ENCODE measurements at regions not wholly inside any gene's neighbourhood (a gene's known extent, or its start where the extent isn't known, plus 50 kb on each side); places are given as distances from the start of the nearest gene placed in this dataset.

DNA sequence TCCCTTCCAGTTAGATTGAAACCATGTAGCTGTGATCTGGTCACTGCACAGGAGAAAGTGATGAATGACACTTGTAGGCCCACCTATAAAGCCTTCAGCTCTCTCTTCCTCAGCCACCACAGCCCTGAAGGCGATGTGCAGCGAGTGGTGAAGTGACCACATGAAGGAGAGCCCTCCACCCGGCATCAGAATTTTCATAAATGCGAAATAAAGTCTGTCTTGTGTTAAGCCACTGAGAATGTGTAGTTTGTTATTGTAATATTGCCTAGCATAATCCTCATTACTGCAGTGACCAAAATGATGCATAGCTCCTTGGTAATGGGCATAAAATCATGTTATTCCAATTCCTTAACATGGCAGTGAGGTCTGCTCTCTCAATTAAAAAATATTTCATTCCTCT lies 122.1 kb upstream of the LYPLAL1 start:
- H3K4me3 Mint-ChIP-seq, result no peak overlapping the region
- H3K27ac Mint-ChIP-seq, result no peak overlapping the region
- peaks cover 1 to 6% (median 2%) of the 10 kb centered on the region in 3 donors for H3K27me3 Mint-ChIP-seq (ENCODE audit: low read depth in 3 of 3)
- no peaks in the 10 kb centered on the region for H3K4me1 ChIP-seq (ENCODE audit: control insufficient read depth in 1 of 2, insufficient read depth in 2 of 2, low read length in 2 of 2)
- no peak overlapping the region for H3K9ac ChIP-seq (ENCODE audit: insufficient read depth, low read length, poor library complexity, severe bottlenecking)
- H3K36me3 ChIP-seq (replicated peaks in 1 of 2; ENCODE audit: control insufficient read depth in 1 of 2, insufficient read depth in 2 of 2, low read length in 2 of 2), result no peaks in the 10 kb centered on the region
- H3K9me3 Mint-ChIP-seq, result peaks cover 0 to 8% (median 3%) of the 10 kb centered on the region in 7 donors
- H3K27me3 ChIP-seq (ENCODE audit: control insufficient read depth in 2 of 2, insufficient read depth in 2 of 2, low read length in 2 of 2), result no peaks in the 10 kb centered on the region
- DNase-seq, result no peak
- no peak overlapping the region for H3K27ac ChIP-seq (ENCODE audit: low read depth in 1 of 2, low read length in 2 of 2)
- WGBS (ENCODE audit: insufficient coverage), result 80% methylated on average over 2 of the region's 4 CpGs
- no peaks in the 10 kb centered on the region for H3K4me1 Mint-ChIP-seq
- no peak overlapping the region for H2AFZ ChIP-seq (ENCODE audit: insufficient read depth, low read depth, low read length, poor library complexity, severe bottlenecking)
- peaks cover 0 to 1% of the 10 kb centered on the region in 2 donors for H3K9me3 ChIP-seq (replicated peaks in 1 of 2; ENCODE audit: control insufficient read depth in 1 of 2, insufficient read depth in 1 of 2, low read length in 2 of 2)
- no peaks in the 10 kb centered on the region for H3K79me2 ChIP-seq (ENCODE audit: insufficient read depth, low read length)
- H4K20me1 ChIP-seq (ENCODE audit: insufficient read depth, low read length), result no peaks in the 10 kb centered on the region
- H3K4me3 ChIP-seq (replicated peaks in 1 of 3; ENCODE audit: low read depth in 2 of 3, low read length in 3 of 3), result no peak overlapping the region
- intact Hi-C loops (cut with micrococcal nuclease), result no loop called here
- no peaks in the 10 kb centered on the region for H3K36me3 Mint-ChIP-seq
- no peak overlapping the region for H3K4me2 ChIP-seq (replicated peaks; ENCODE audit: extremely low read depth, low read length, poor library complexity, severe bottlenecking)
- TF ChIP-seq, protein P1, sequence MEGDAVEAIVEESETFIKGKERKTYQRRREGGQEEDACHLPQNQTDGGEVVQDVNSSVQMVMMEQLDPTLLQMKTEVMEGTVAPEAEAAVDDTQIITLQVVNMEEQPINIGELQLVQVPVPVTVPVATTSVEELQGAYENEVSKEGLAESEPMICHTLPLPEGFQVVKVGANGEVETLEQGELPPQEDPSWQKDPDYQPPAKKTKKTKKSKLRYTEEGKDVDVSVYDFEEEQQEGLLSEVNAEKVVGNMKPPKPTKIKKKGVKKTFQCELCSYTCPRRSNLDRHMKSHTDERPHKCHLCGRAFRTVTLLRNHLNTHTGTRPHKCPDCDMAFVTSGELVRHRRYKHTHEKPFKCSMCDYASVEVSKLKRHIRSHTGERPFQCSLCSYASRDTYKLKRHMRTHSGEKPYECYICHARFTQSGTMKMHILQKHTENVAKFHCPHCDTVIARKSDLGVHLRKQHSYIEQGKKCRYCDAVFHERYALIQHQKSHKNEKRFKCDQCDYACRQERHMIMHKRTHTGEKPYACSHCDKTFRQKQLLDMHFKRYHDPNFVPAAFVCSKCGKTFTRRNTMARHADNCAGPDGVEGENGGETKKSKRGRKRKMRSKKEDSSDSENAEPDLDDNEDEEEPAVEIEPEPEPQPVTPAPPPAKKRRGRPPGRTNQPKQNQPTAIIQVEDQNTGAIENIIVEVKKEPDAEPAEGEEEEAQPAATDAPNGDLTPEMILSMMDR (IDR thresholded peaks at IDR 0.05), result no peak

DNA sequence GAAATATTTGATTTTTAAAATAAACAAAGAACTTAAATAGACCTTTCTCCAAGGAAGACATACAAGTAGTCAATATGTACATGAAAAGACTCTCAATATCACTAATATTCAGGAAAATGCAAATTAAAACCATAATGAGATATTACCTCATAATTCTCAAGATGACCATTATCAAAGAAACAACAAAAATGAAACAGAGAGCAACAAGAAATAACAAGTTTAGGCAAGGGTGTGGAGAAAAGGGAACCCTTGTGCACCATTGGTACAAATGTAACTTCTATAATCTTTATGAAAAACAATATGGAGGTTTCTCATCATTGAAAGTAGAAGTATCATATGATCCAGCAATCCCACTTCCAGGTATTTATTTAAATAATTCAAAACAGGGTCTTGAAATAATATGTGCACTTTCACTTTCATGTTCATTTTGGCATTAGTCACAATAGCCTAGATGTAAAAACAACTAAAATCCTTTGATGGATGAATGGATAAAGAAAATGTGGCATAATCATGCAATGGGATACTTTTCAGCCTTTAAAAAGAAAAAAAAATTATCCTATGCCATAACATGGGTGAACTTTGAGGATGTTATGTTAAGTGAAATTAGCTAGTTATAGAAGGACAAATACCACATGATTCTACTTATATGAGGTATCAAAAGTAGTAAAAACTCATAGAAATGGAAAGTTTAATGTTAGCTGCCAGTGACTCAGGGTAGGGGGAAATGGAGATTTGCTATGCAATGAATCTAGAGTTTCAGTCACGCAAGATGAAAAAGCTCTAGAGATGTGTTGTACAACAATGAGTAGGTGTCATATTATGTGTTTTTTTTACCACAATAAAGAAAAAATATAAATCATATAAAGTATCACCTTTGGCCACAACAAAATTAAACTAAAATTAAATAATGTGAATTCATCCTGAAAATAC lies 114.5 kb upstream of the LYPLAL1 start:
- intact Hi-C loops (cut with micrococcal nuclease), result no loop called here
- no peak for DNase-seq
- no peak overlapping the region for H3K27ac Mint-ChIP-seq

More for the DNA sequence above, 114.5 kb upstream of the LYPLAL1 start:
- Mint-ChIP-seq H3K9me3 (peaks cover 0 to 9% (median 2%) of the 10 kb centered on the region in 7 donors), H3K36me3 (no peaks in the 10 kb centered on the region), H3K4me3 (no peak overlapping the region), H3K4me1 (no peaks in the 10 kb centered on the region), H3K27me3 (ENCODE audit: low read depth in 3 of 3) (peaks cover 2 to 16% (median 2%) of the 10 kb centered on the region in 3 donors)
- no peak overlapping the region for H3K27ac ChIP-seq (ENCODE audit: low read depth in 1 of 2, low read length in 2 of 2)
- H3K4me3 ChIP-seq (replicated peaks in 1 of 3; ENCODE audit: low read depth in 2 of 3, low read length in 3 of 3), result no peak overlapping the region
- no peak overlapping the region for H3K9ac ChIP-seq (ENCODE audit: insufficient read depth, low read length, poor library complexity, severe bottlenecking)
- H3K36me3 ChIP-seq (replicated peaks in 1 of 2; ENCODE audit: control insufficient read depth in 1 of 2, insufficient read depth in 2 of 2, low read length in 2 of 2), result no peaks in the 10 kb centered on the region
- TF ChIP-seq, protein P1 (IDR thresholded peaks at IDR 0.05), result no peak
- no peaks in the 10 kb centered on the region for H3K79me2 ChIP-seq (ENCODE audit: insufficient read depth, low read length)
- WGBS (ENCODE audit: insufficient coverage), result no CpG with 5 or more reads among the region's 1 CpG
- H3K9me3 ChIP-seq (replicated peaks in 1 of 2; ENCODE audit: control insufficient read depth in 1 of 2, insufficient read depth in 1 of 2, low read length in 2 of 2), result no peaks in the 10 kb centered on the region
- no peaks in the 10 kb centered on the region for H4K20me1 ChIP-seq (ENCODE audit: insufficient read depth, low read length)
- no peak overlapping the region for H3K4me2 ChIP-seq (replicated peaks; ENCODE audit: extremely low read depth, low read length, poor library complexity, severe bottlenecking)
- H2AFZ ChIP-seq (ENCODE audit: insufficient read depth, low read depth, low read length, poor library complexity, severe bottlenecking), result no peak overlapping the region
- no peaks in the 10 kb centered on the region for H3K27me3 ChIP-seq (ENCODE audit: control insufficient read depth in 2 of 2, insufficient read depth in 2 of 2, low read length in 2 of 2)
- H3K4me1 ChIP-seq (ENCODE audit: control insufficient read depth in 1 of 2, insufficient read depth in 2 of 2, low read length in 2 of 2), result no peaks in the 10 kb centered on the region
